NOMO-1 (cell line): ENCODE measurements at regions not wholly inside any gene's neighbourhood (a gene's known extent, or its start where the extent isn't known, plus 50 kb on each side); places are given as distances from the start of the nearest gene placed in this dataset.

ENCODE experiments used
- DNase-seq, 2 experiments: peaks; one replicate each; lab custom pipeline; 2025; ENCODE audit not compliant: unreplicated experiment in 2 of 2; lab: John Stamatoyannopoulos, UW

- DNase-seq = no peak
Measured at GRCh38 chr2:241942416-241943208, 73.1 kb downstream of the RTP5 start.

GRCh38 chr2:241943209-241943850 lies 73.8 kb downstream of the RTP5 start:
- no peak for DNase-seq

- DNase-seq = no peak
Measured at GRCh38 chr2:241943961-241944575, 74.5 kb downstream of the RTP5 start.

GRCh38 chr2:241944821-241945220 lies 75.3 kb downstream of the RTP5 start:
- no peak for DNase-seq

- DNase-seq = no peak
Measured at GRCh38 chr2:241945311-241945710, 75.8 kb downstream of the RTP5 start.

GRCh38 chr2:241945803-241946202 lies 76.3 kb downstream of the RTP5 start:
- no peak for DNase-seq

- no peak for DNase-seq
Measured at GRCh38 chr2:241946306-241947003, 76.9 kb downstream of the RTP5 start.

- no peak for DNase-seq
Measured at GRCh38 chr2:241947004-241947350, 77.4 kb downstream of the RTP5 start.

GRCh38 chr2:241947401-241947800 lies 77.9 kb downstream of the RTP5 start:
- no peak for DNase-seq

GRCh38 chr2:241947876-241948275 lies 78.3 kb downstream of the RTP5 start:
- no peak for DNase-seq

GRCh38 chr2:241948299-241948897 lies 78.9 kb downstream of the RTP5 start:
- DNase-seq = no peak

- DNase-seq = no peak
Measured at GRCh38 chr2:241948901-241949735, 79.6 kb downstream of the RTP5 start.

- no peak for DNase-seq
Measured at GRCh38 chr2:241949736-241950412, 80.3 kb downstream of the RTP5 start.

GRCh38 chr2:241950413-241951315 lies 81.1 kb downstream of the RTP5 start:
- DNase-seq = peak; percentile 17 to 31

GRCh38 chr2:241951316-241951700 lies 81.8 kb downstream of the RTP5 start:
- DNase-seq = no peak

GRCh38 chr2:241951920-241952319 lies 82.4 kb downstream of the RTP5 start:
- no peak for DNase-seq

- DNase-seq = no peak
Measured at GRCh38 chr2:241952816-241953215, 83.3 kb downstream of the RTP5 start.

- DNase-seq = no peak
Measured at GRCh38 chr2:241953324-241953928, 83.9 kb downstream of the RTP5 start.
